DND-41 (cell line): ENCODE measurements at regions not wholly inside any gene's neighbourhood (a gene's known extent, or its start where the extent isn't known, plus 50 kb on each side); places are given as distances from the start of the nearest gene placed in this dataset.

Experiments
- ATAC-seq: fragments of 200-7000 bp; cut with Tn5 transposase; 3 replicates; pipeline ENCODE4 v1.9.1; 2021; ENCODE audit warnings: low read depth; ENCODE audit not compliant: insufficient read depth
- DNase-seq: peaks from one replicate; pipeline ENCODE4 v3.0.0-alpha.2; 2020
- H2AFZ ChIP-seq: 2 replicates; pipeline ENCODE4 v1.6.0; 2012; ENCODE audit warnings: low read depth, low read length
- H3K27ac ChIP-seq: 2 replicates; pipeline ENCODE4 v1.5.1; 2012; ENCODE audit warnings: low read length, inconsistent platforms
- H3K27me3 ChIP-seq: fragments of 200-600 bp; sonication (generic); 2 replicates; pipeline ENCODE4 v1.6.0; 2012; ENCODE audit warnings: low read length, mild to moderate bottlenecking, inconsistent platforms; ENCODE audit not compliant: insufficient read depth, poor library complexity
- H3K36me3 ChIP-seq: 2 replicates; pipeline ENCODE4 v1.5.1; 2012; ENCODE audit warnings: low read length, inconsistent platforms; ENCODE audit not compliant: insufficient read depth
- H3K4me1 ChIP-seq: 2 replicates; pipeline ENCODE4 v1.5.1; 2012; ENCODE audit warnings: mild to moderate bottlenecking, low read length; ENCODE audit not compliant: insufficient read depth
- H3K4me2 ChIP-seq: 2 replicates; pipeline ENCODE4 v1.6.0; 2012; ENCODE audit warnings: mild to moderate bottlenecking, moderate library complexity, low read length, inconsistent platforms; ENCODE audit not compliant: insufficient read depth
- H3K4me3 ChIP-seq, 2 experiments: fragments of 200-600 bp in 1 of 2; shearing (Covaris generic) in 1 of 2; 2 replicates each; pipeline ENCODE4 v1.5.1; 2012 to 2016; ENCODE audit warnings: inconsistent platforms in 2 of 2, low read length in 2 of 2, mild to moderate bottlenecking in 2 of 2, low read depth in 1 of 2, moderate library complexity in 1 of 2
- H3K79me2 ChIP-seq: 2 replicates; pipeline ENCODE4 v1.6.0; 2012; ENCODE audit warnings: low read length, inconsistent platforms; ENCODE audit not compliant: insufficient read depth
- H3K9ac ChIP-seq: 2 replicates; pipeline ENCODE4 v1.6.0; 2012; ENCODE audit warnings: low read depth, mild to moderate bottlenecking, inconsistent platforms, low read length, moderate library complexity
- H3K9me3 ChIP-seq: 2 replicates; pipeline ENCODE4 v1.5.1; 2012; ENCODE audit warnings: low read length, moderate library complexity, mild to moderate bottlenecking, inconsistent platforms; ENCODE audit not compliant: insufficient read depth, severe bottlenecking
- H4K20me1 ChIP-seq: 2 replicates; pipeline ENCODE4 v1.6.0; 2012; ENCODE audit warnings: low read length; ENCODE audit not compliant: insufficient read depth
- EZH2 ChIP-seq: IDR thresholded peaks from 3 replicates; pipeline ENCODE4 v1.6.1; 2012; ENCODE audit warnings: borderline replicate concordance, low read depth, mild to moderate bottlenecking, moderate library complexity, low read length, inconsistent platforms; ENCODE audit not compliant: severe bottlenecking
- TF ChIP-seq, protein P1 (sequence below): IDR thresholded peaks from 2 replicates; pipeline ENCODE4 v1.5.1; 2012; ENCODE audit warnings: borderline replicate concordance, low read length, moderate library complexity, mild to moderate bottlenecking; ENCODE audit not compliant: poor library complexity, severe bottlenecking; ENCODE audit errors: extremely low read depth

DNA sequence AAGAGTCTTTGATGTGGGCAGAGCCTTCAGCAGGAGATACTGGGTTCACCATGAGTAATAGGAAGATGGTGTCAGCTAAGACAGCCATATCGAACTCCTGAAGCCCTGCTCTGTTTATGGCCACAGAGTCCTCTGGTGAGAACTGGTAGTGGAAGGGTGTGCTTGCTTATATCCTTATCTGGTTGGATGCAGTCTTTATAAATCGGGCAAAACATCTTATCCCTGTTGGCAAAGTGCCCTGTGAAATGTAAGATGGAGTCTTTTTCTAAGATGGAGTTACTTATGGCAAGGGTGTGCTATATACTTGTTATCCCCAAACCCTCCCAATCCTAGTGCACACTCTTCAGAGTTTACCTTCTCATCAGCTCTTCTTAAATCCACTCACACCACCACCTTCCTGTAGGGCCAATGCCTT is 190.8 kb upstream of the PARD3B start:
- peaks cover 14% of the 10 kb centered on the region for H3K27me3 ChIP-seq
- TF ChIP-seq, protein P1, sequence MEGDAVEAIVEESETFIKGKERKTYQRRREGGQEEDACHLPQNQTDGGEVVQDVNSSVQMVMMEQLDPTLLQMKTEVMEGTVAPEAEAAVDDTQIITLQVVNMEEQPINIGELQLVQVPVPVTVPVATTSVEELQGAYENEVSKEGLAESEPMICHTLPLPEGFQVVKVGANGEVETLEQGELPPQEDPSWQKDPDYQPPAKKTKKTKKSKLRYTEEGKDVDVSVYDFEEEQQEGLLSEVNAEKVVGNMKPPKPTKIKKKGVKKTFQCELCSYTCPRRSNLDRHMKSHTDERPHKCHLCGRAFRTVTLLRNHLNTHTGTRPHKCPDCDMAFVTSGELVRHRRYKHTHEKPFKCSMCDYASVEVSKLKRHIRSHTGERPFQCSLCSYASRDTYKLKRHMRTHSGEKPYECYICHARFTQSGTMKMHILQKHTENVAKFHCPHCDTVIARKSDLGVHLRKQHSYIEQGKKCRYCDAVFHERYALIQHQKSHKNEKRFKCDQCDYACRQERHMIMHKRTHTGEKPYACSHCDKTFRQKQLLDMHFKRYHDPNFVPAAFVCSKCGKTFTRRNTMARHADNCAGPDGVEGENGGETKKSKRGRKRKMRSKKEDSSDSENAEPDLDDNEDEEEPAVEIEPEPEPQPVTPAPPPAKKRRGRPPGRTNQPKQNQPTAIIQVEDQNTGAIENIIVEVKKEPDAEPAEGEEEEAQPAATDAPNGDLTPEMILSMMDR, result no peak
- no peak for TF ChIP-seq EZH2
- no peaks in the 10 kb centered on the region for H4K20me1 ChIP-seq
- H3K27ac ChIP-seq, result no peak overlapping the region
- DNase-seq (no peak), ATAC-seq (no peak)
- H3K4me1 ChIP-seq, result no peaks in the 10 kb centered on the region
- H3K4me2 ChIP-seq, result no peak overlapping the region
- no peaks in the 10 kb centered on the region for H3K36me3 ChIP-seq
- no peaks in the 10 kb centered on the region for H3K9me3 ChIP-seq
- H2AFZ ChIP-seq, result no peak overlapping the region
- no peak overlapping the region for H3K4me3 ChIP-seq
- H3K79me2 ChIP-seq, result no peaks in the 10 kb centered on the region
- H3K9ac ChIP-seq, result no peak overlapping the region

GRCh38 chr2:204355688-204356087 is 189.6 kb upstream of the PARD3B start:
- no peak overlapping the region for H3K4me3 ChIP-seq
- H3K27me3 ChIP-seq, result peaks cover 14% of the 10 kb centered on the region
- no peak overlapping the region for H2AFZ ChIP-seq
- H3K9me3 ChIP-seq, result no peaks in the 10 kb centered on the region
- no peak overlapping the region for H3K4me2 ChIP-seq
- no peaks in the 10 kb centered on the region for H3K79me2 ChIP-seq
- H3K9ac ChIP-seq, result no peak overlapping the region
- no peaks in the 10 kb centered on the region for H3K36me3 ChIP-seq
- DNase-seq (no peak), ATAC-seq (no peak)
- no peak for TF ChIP-seq EZH2
- TF ChIP-seq, protein P1, result no peak
- H3K27ac ChIP-seq, result no peak overlapping the region
- H4K20me1 ChIP-seq, result no peaks in the 10 kb centered on the region
- H3K4me1 ChIP-seq, result no peaks in the 10 kb centered on the region

DNA sequence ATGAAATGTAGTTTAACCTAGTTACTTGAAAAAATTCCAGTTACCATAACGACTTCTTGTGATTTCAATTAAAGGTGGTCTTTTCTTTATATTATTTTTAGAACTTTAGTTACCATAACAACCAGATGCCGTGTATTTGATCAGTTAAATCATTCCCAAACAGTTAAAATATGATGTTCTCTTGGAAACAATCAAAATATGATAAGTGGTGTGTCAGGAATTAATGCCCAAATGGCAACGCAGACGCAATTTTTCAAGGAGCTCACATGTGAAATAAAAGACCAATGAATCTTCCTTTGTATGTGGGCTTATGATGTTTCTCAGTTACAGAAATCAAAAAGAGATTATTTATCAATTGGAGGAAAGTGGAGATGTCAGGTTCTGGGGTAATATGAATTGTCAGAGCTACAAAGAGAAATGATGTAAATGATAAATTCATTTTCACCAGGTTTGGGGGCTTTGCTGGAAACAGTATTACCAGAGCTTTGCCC is 189.1 kb upstream of the PARD3B start:
- Histone ChIP-seq H3K9me3 (no peaks in the 10 kb centered on the region), H3K36me3 (no peaks in the 10 kb centered on the region), H4K20me1 (no peaks in the 10 kb centered on the region), H3K79me2 (no peaks in the 10 kb centered on the region), H3K9ac (no peak overlapping the region), H2AFZ (no peak overlapping the region), H3K27me3 (peaks cover 14% of the 10 kb centered on the region), H3K4me1 (no peaks in the 10 kb centered on the region), H3K4me3 (no peak overlapping the region), H3K27ac (no peak overlapping the region), H3K4me2 (no peak overlapping the region)
- ATAC-seq, result no peak
- TF ChIP-seq EZH2, result no peak
- TF ChIP-seq, protein P1, result no peak
- no peak for DNase-seq

- H3K4me2 ChIP-seq, result no peak overlapping the region
- H4K20me1 ChIP-seq, result no peaks in the 10 kb centered on the region
- no peak overlapping the region for H3K9ac ChIP-seq
- DNase-seq (no peak), ATAC-seq (no peak)
- no peaks in the 10 kb centered on the region for H3K36me3 ChIP-seq
- no peak overlapping the region for H2AFZ ChIP-seq
- peaks cover 14% of the 10 kb centered on the region for H3K27me3 ChIP-seq
- H3K9me3 ChIP-seq, result no peaks in the 10 kb centered on the region
- H3K27ac ChIP-seq, result no peak overlapping the region
- no peak overlapping the region for H3K4me3 ChIP-seq
- H3K79me2 ChIP-seq, result no peaks in the 10 kb centered on the region
- H3K4me1 ChIP-seq, result no peaks in the 10 kb centered on the region
- TF ChIP-seq, protein P1, result no peak
- no peak for TF ChIP-seq EZH2
These were observed 188.0 kb upstream of the PARD3B start for GRCh38 chr2:204357286-204357685.
